Hepatocyte (in vitro differentiated cells): ENCODE measurements at regions not wholly inside any gene's neighbourhood (a gene's known extent, or its start where the extent isn't known, plus 50 kb on each side); places are given as distances from the start of the nearest gene placed in this dataset.

ENCODE experiments used
- CTCF ChIP-seq: fragments of 200-600 bp; sonication (generic); IDR thresholded peaks from 2 replicates; pipeline ENCODE4 v1.5.1; 2016; ENCODE audit warnings: antibody characterized with exemption, mild to moderate bottlenecking; ENCODE audit not compliant: poor library complexity
- EZH2 ChIP-seq: fragments of 200-600 bp; sonication (generic); IDR thresholded peaks from 2 replicates; pipeline ENCODE4 v1.6.1; 2016; ENCODE audit warnings: antibody characterized with exemption, mild to moderate bottlenecking, borderline replicate concordance
- EZH2phosphoT487 ChIP-seq: fragments of 200-600 bp; sonication (generic); IDR thresholded peaks from one replicate; pipeline ENCODE4 v1.6.1; 2018; ENCODE audit warnings: antibody characterized with exemption, mild to moderate bottlenecking, low read depth, moderate library complexity; ENCODE audit not compliant: unreplicated experiment, severe bottlenecking

- TF ChIP-seq CTCF: no peak
- TF ChIP-seq EZH2: no peak
- TF ChIP-seq EZH2phosphoT487: no peak
These were observed 144.4 kb upstream of the THRB start for GRCh38 chr3:24639061-24639460.
